PFSK-1 (cell line): ENCODE measurements at regions not wholly inside any gene's neighbourhood (a gene's known extent, or its start where the extent isn't known, plus 50 kb on each side); places are given as distances from the start of the nearest gene placed in this dataset.

Source experiments
- FOXP2 ChIP-seq: optimal IDR thresholded peaks from 2 replicates; pipeline ENCODE3; 2011; ENCODE audit warnings: borderline replicate concordance, control low read depth, inconsistent platforms; ENCODE audit not compliant: insufficient read depth; ENCODE audit errors: extremely low read length, extremely low read depth
- POLR2AphosphoS5 ChIP-seq: IDR thresholded peaks from 2 replicates; pipeline ENCODE4 v1.6.1; 2012; ENCODE audit warnings: low read depth, mild to moderate bottlenecking, control low read depth, low read length, moderate library complexity
- REST ChIP-seq, 2 experiments: IDR thresholded peaks; 2 replicates each; pipeline versions ENCODE4 v1.6.1 to v1.8.0; 2011 to 2012; ENCODE audit warnings: low read depth in 2 of 2, low read length in 2 of 2, control low read depth in 1 of 2, inconsistent platforms in 1 of 2, mild to moderate bottlenecking in 1 of 2, moderate library complexity in 1 of 2; ENCODE audit not compliant: insufficient read depth in 1 of 2
- SIN3A ChIP-seq: IDR thresholded peaks from 2 replicates; pipeline ENCODE4 v1.6.1; 2012; ENCODE audit warnings: mild to moderate bottlenecking, low read length, moderate library complexity, borderline replicate concordance; ENCODE audit not compliant: insufficient read depth
- TAF1 ChIP-seq: IDR thresholded peaks from 2 replicates; pipeline ENCODE4 v1.6.1; 2012; ENCODE audit warnings: low read length, control low read depth, borderline replicate concordance; ENCODE audit not compliant: insufficient read depth

GRCh38 chr5:116953251-116953930 lies 378.8 kb upstream of the SEMA6A start:
- TF ChIP-seq FOXP2 (no peak), TAF1 (no peak), POLR2AphosphoS5 (no peak), SIN3A (no peak), REST (IDR thresholded peaks at IDR 0.05; ENCODE audit: insufficient read depth in 1 of 2, low read depth in 2 of 2, low read length in 2 of 2) (no peak)

GRCh38 chr5:116951219-116951618 lies 376.6 kb upstream of the SEMA6A start:
- TF ChIP-seq TAF1: no peak
- no peak for TF ChIP-seq FOXP2
- no peak for TF ChIP-seq POLR2AphosphoS5
- TF ChIP-seq SIN3A: no peak
- no peak for TF ChIP-seq REST (IDR thresholded peaks at IDR 0.05; ENCODE audit: insufficient read depth in 1 of 2, low read depth in 2 of 2, low read length in 2 of 2)

GRCh38 chr5:116947691-116948528 lies 373.3 kb upstream of the SEMA6A start:
- TF ChIP-seq TAF1 (no peak), SIN3A (no peak), FOXP2 (peak; percentile 23)

GRCh38 chr5:116944183-116944582 lies 369.6 kb upstream of the SEMA6A start:
- no peak for TF ChIP-seq TAF1
- no peak for TF ChIP-seq POLR2AphosphoS5
- no peak for TF ChIP-seq SIN3A
- no peak for TF ChIP-seq FOXP2
- TF ChIP-seq REST (IDR thresholded peaks at IDR 0.05; ENCODE audit: insufficient read depth in 1 of 2, low read depth in 2 of 2, low read length in 2 of 2): no peak

- TF ChIP-seq TAF1: no peak
- TF ChIP-seq FOXP2: no peak
- TF ChIP-seq SIN3A: no peak
- no peak for TF ChIP-seq REST (IDR thresholded peaks at IDR 0.05; ENCODE audit: insufficient read depth in 1 of 2, low read depth in 2 of 2, low read length in 2 of 2)
- no peak for TF ChIP-seq POLR2AphosphoS5
Measured at GRCh38 chr5:116942622-116943021, 368.0 kb upstream of the SEMA6A start.
